GM12878 (cell line): ENCODE measurements at regions not wholly inside any gene's neighbourhood (a gene's known extent, or its start where the extent isn't known, plus 50 kb on each side); places are given as distances from the start of the nearest gene placed in this dataset.

Experiments
- ATAC-seq: fragments of 200-7000 bp; cut with Tn5 transposase; 3 replicates; pipeline ENCODE4 v1.9.1; 2020; ENCODE audit warnings: mild to moderate bottlenecking, moderate library complexity
- BruUV-seq: library from RNA; stranded (reverse); fragments of 400-500 nt; replicated peaks from 2 replicates; lab custom pipeline; 2021; lab: Mats Ljungman, UMichigan
- CTCF ChIA-PET: fragments of 300-600 bp; sonication (Branson Sonifier 250); formaldehyde crosslinking; extraction: SDS; loops from one replicate; lab custom pipeline; 2021; ENCODE audit warnings: inconsistent platforms; lab: Yijun Ruan, JAX
- POLR2A ChIA-PET: fragments of 350-600 bp; formaldehyde crosslinking; extraction: SDS; loops from one replicate; lab custom pipeline; 2021; ENCODE audit warnings: inconsistent platforms; lab: Charles Lee
- RAD21 ChIA-PET: fragments of 300-600 bp; sonication (Branson Sonifier 250); formaldehyde crosslinking; loops from one replicate; lab custom pipeline; 2023; ENCODE audit warnings: antibody characterized with exemption; ENCODE audit not compliant: unreplicated experiment; lab: Charles Lee
- SMC1A ChIA-PET: fragments of 300-600 bp; sonication (Branson Sonifier 250); formaldehyde crosslinking; loops from one replicate; lab custom pipeline; 2023; ENCODE audit not compliant: unreplicated experiment, uncharacterized antibody; lab: Charles Lee
- DNase-seq: peaks from one replicate; pipeline ENCODE4 v3.0.0-alpha.2; 2011; ENCODE audit warnings: low read depth, low spot score
- FAIRE-seq: peaks from 3 replicates; lab custom pipeline; 2011; peaks lifted over from hg19 to GRCh38; lab: Jason Lieb, UNC
- H2AFZ ChIP-seq: 2 replicates; pipeline ENCODE4 v1.6.0; 2011; ENCODE audit warnings: low read depth, low read length, control low read depth; ENCODE audit not compliant: control insufficient read depth
- H3K27ac ChIP-seq: 2 replicates; pipeline ENCODE4 v1.5.1; 2011; ENCODE audit warnings: control low read depth; ENCODE audit not compliant: control insufficient read depth, insufficient read depth
- H3K27me3 ChIP-seq, 2 experiments: replicated peaks in 1 of 2; 2 replicates each; pipeline versions ENCODE4 v1.6.0 to v1.6.1; 2011; ENCODE audit warnings: low read length in 1 of 2; ENCODE audit not compliant: control insufficient read depth in 2 of 2, insufficient read depth in 2 of 2
- H3K36me3 ChIP-seq, 2 experiments: 2 replicates each; pipeline ENCODE4 v1.5.1; 2011; ENCODE audit warnings: low read length in 1 of 2; ENCODE audit not compliant: control insufficient read depth in 2 of 2, insufficient read depth in 2 of 2
- H3K4me1 ChIP-seq: 2 replicates; pipeline ENCODE4 v1.6.1; 2011; ENCODE audit warnings: mild to moderate bottlenecking, low read length, moderate library complexity, mixed read lengths; ENCODE audit not compliant: control insufficient read depth, insufficient read depth
- H3K4me2 ChIP-seq: 2 replicates; pipeline ENCODE4 v1.6.0; 2011; ENCODE audit warnings: control low read depth; ENCODE audit not compliant: control insufficient read depth, insufficient read depth
- H3K4me3 ChIP-seq: fragments of 200-600 bp; sonication (generic); 2 replicates; pipeline ENCODE4 v1.5.1; 2016
- H3K79me2 ChIP-seq: 2 replicates; pipeline ENCODE4 v1.6.0; 2011; ENCODE audit warnings: low read length; ENCODE audit not compliant: control insufficient read depth, insufficient read depth
- H3K9ac ChIP-seq: 2 replicates; pipeline ENCODE4 v1.8.0; 2011; ENCODE audit warnings: low read length, control low read depth, mixed read lengths; ENCODE audit not compliant: control insufficient read depth, insufficient read depth
- H3K9me3 ChIP-seq: replicated peaks from 3 replicates; pipeline ENCODE4 v1.5.1; 2011; ENCODE audit warnings: mild to moderate bottlenecking, low read length; ENCODE audit not compliant: control insufficient read depth, insufficient read depth
- H4K20me1 ChIP-seq: 2 replicates; pipeline ENCODE4 v1.6.0; 2011; ENCODE audit not compliant: control insufficient read depth, insufficient read depth
- ASH2L ChIP-seq: fragments of 300-600, 200-600 bp; sonication (generic); IDR thresholded peaks from 2 replicates; pipeline ENCODE4 v1.6.1; 2017; ENCODE audit warnings: low read depth, mild to moderate bottlenecking, borderline replicate concordance
- CEBPZ ChIP-seq: fragments of 150-350 bp; IDR thresholded peaks from 2 replicates; pipeline ENCODE4 v1.6.1; 2016; ENCODE audit warnings: low read depth, low read length
- EED ChIP-seq: sonication (generic); IDR thresholded peaks from 2 replicates; pipeline ENCODE4 v1.6.1; 2016; ENCODE audit warnings: antibody characterized with exemption, low read depth
- HSF1 ChIP-seq: fragments of 150-350 bp; IDR thresholded peaks from 2 replicates; pipeline ENCODE4 v1.6.1; 2014; ENCODE audit warnings: mild to moderate bottlenecking, low read depth, low read length
- IRF5 ChIP-seq: fragments of 450-650 bp; IDR thresholded peaks from 2 replicates; pipeline ENCODE4 v1.6.1; 2017; ENCODE audit warnings: borderline replicate concordance
- MXI1 ChIP-seq: fragments of 150-350 bp; IDR thresholded peaks from 2 replicates; pipeline ENCODE4 v1.6.1; 2011; ENCODE audit warnings: low read depth, mild to moderate bottlenecking, inconsistent platforms, low read length, improper control_type of control experiment
- NBN ChIP-seq: fragments of 450-650 bp; IDR thresholded peaks from 2 replicates; pipeline ENCODE4 v1.6.1; 2016
- NFYB ChIP-seq: IDR thresholded peaks from 2 replicates; pipeline ENCODE4 v1.6.1; 2011; ENCODE audit warnings: low read depth, mild to moderate bottlenecking, low read length, improper control_type of control experiment, moderate library complexity; ENCODE audit not compliant: insufficient read depth
- NR2C1 ChIP-seq: fragments of 450-650 bp; IDR thresholded peaks from 2 replicates; pipeline ENCODE4 v1.6.1; 2017; ENCODE audit warnings: antibody characterized with exemption, mild to moderate bottlenecking, moderate library complexity
- RBBP5 ChIP-seq: fragments of 200-600 bp; sonication (generic); conservative IDR thresholded peaks from 2 replicates; pipeline ENCODE4 v1.6.1; 2016
- SMAD5 ChIP-seq: IDR thresholded peaks from 2 replicates; pipeline ENCODE4 v1.6.1; 2016; ENCODE audit warnings: antibody characterized with exemption, low read depth
- SMC3 ChIP-seq: IDR thresholded peaks from 2 replicates; pipeline ENCODE4 v1.6.1; 2011; ENCODE audit warnings: low read length, improper control_type of control experiment, borderline replicate concordance
- WGBS: methylation state at CpG from one replicate; pipeline ENCODE4 v1.1.6; 2016; ENCODE audit warnings: low lambda C conversion rate; ENCODE audit not compliant: insufficient replicate concordance, insufficient coverage; ENCODE audit errors: missing lambda C conversion rate; 5-methylcytosine and 5-hydroxymethylcytosine counted together
- in situ Hi-C: fragments of 300-500 bp; cut with MboI; formaldehyde crosslinking; loops from 9 replicates; pipeline ENCODE4 v1.14.3; 2018; ENCODE audit warnings: mixed read lengths
- intact Hi-C: fragments of 100-400 bp; cut with micrococcal nuclease; formaldehyde crosslinking; loops from one replicate; pipeline ENCODE4 v1.14.2; 2022; ENCODE audit not compliant: unreplicated experiment
- TF ChIP-seq, protein P1 (sequence below): fragments of 450-650 bp; IDR thresholded peaks from 2 replicates; pipeline ENCODE4 v1.6.1; 2016; ENCODE audit warnings: mild to moderate bottlenecking, moderate library complexity, borderline replicate concordance
- TF ChIP-seq, protein P2 (sequence below): IDR thresholded peaks from 2 replicates; pipeline ENCODE4 v1.6.1; 2012; ENCODE audit warnings: low read length, inconsistent platforms

DNA sequence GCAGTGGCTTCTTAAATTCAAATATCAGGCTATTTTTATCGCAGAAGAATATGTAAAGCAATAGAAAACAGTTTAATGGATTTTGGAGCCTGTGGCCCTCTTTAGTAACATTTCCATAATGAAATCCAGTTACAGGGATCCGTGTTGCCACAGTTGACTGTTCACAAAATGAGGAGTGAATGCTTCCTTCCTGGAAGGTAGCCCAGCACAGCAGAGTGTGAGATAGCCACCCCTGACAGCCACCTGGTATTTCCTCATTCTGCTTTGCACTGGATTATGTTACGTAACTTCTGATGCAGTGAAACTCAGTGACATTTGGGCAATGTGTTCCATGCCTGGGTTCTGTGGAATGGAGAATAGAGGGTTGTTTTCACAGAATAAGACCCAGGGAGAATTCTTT, 517.2 kb downstream of the RBFOX1 start:
- Histone ChIP-seq H4K20me1 (no peaks in the 10 kb centered on the region), H3K4me3 (no peak overlapping the region), H3K27ac (no peak overlapping the region), H3K4me1 (no peaks in the 10 kb centered on the region), H3K9me3 (no peaks in the 10 kb centered on the region), H2AFZ (no peak overlapping the region), H3K9ac (no peak overlapping the region), H3K27me3 (no peaks in the 10 kb centered on the region), H3K4me2 (no peak overlapping the region), H3K79me2 (no peaks in the 10 kb centered on the region), H3K36me3 (no peaks in the 10 kb centered on the region)
- ChIA-PET SMC1A (no interaction called here), POLR2A (no interaction called here), RAD21 (no interaction called here), CTCF (no interaction called here)
- FAIRE-seq (no peak), DNase-seq (no peak), ATAC-seq (no peak)
- intact Hi-C loops, result no loop called here
- 11% methylated on average over 3 of the region's 3 CpGs for WGBS
- in situ Hi-C loops, result no loop called here
- BruUV-seq, result no TSS peak
- TF ChIP-seq ASH2L (no peak), CEBPZ (no peak), MXI1 (no peak), SMAD5 (no peak), SMC3 (no peak), NBN (no peak), NFYB (no peak), HSF1 (no peak), EED (no peak), NR2C1 (no peak), RBBP5 (no peak), IRF5 (no peak)
- TF ChIP-seq, protein P1, sequence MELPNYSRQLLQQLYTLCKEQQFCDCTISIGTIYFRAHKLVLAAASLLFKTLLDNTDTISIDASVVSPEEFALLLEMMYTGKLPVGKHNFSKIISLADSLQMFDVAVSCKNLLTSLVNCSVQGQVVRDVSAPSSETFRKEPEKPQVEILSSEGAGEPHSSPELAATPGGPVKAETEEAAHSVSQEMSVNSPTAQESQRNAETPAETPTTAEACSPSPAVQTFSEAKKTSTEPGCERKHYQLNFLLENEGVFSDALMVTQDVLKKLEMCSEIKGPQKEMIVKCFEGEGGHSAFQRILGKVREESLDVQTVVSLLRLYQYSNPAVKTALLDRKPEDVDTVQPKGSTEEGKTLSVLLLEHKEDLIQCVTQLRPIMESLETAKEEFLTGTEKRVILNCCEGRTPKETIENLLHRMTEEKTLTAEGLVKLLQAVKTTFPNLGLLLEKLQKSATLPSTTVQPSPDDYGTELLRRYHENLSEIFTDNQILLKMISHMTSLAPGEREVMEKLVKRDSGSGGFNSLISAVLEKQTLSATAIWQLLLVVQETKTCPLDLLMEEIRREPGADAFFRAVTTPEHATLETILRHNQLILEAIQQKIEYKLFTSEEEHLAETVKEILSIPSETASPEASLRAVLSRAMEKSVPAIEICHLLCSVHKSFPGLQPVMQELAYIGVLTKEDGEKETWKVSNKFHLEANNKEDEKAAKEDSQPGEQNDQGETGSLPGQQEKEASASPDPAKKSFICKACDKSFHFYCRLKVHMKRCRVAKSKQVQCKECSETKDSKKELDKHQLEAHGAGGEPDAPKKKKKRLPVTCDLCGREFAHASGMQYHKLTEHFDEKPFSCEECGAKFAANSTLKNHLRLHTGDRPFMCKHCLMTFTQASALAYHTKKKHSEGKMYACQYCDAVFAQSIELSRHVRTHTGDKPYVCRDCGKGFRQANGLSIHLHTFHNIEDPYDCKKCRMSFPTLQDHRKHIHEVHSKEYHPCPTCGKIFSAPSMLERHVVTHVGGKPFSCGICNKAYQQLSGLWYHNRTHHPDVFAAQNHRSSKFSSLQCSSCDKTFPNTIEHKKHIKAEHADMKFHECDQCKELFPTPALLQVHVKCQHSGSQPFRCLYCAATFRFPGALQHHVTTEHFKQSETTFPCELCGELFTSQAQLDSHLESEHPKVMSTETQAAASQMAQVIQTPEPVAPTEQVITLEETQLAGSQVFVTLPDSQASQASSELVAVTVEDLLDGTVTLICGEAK, result no peak
- TF ChIP-seq, protein P2, sequence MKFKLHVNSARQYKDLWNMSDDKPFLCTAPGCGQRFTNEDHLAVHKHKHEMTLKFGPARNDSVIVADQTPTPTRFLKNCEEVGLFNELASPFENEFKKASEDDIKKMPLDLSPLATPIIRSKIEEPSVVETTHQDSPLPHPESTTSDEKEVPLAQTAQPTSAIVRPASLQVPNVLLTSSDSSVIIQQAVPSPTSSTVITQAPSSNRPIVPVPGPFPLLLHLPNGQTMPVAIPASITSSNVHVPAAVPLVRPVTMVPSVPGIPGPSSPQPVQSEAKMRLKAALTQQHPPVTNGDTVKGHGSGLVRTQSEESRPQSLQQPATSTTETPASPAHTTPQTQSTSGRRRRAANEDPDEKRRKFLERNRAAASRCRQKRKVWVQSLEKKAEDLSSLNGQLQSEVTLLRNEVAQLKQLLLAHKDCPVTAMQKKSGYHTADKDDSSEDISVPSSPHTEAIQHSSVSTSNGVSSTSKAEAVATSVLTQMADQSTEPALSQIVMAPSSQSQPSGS, result no peak
